ENCODE measurements at regions not wholly inside any gene's neighbourhood (a gene's known extent, or its start where the extent isn't known, plus 50 kb on each side); places are given as distances from the start of the nearest gene placed in this dataset.

- Histone ChIP-seq H3K4me3 (no peak overlapping the region), H3K36me3 (no peaks in the 10 kb centered on the region), H3K4me1 (peaks cover 0 to 5% (median 0%) of the 10 kb centered on the region in 12 donors), H3K9me3 (peaks cover 0 to 16% (median 3%) of the 10 kb centered on the region in 12 donors), H3K27me3 (peaks cover 0 to 8% (median 0%) of the 10 kb centered on the region in 9 donors), H3K27ac (no peak overlapping the region)
- no peak for TF ChIP-seq CTCF (IDR thresholded peaks at IDR 0.05)
- no peak for TF ChIP-seq POLR2A (IDR thresholded peaks at IDR 0.05)
- no peak for ATAC-seq
- no peak for DNase-seq
- whole genome bisulfite sequencing, 4 donors = 66 to 85% (median 73%) methylated on average over 2 to 5 of the region's 5 CpGs
- intact Hi-C loops (cut with DNase I) = no loop called here
Observed at GRCh38 chr1:25082995-25083394, 149.3 kb downstream of the SYF2 start.

- TF ChIP-seq CTCF (IDR thresholded peaks at IDR 0.05) (no peak), POLR2A (IDR thresholded peaks at IDR 0.05) (no peak)
- Histone ChIP-seq H3K4me3 (no peak overlapping the region), H3K36me3 (no peaks in the 10 kb centered on the region), H3K27ac (no peak overlapping the region), H3K27me3 (peaks cover 0 to 3% (median 0%) of the 10 kb centered on the region in 9 donors), H3K9me3 (peaks cover 0 to 22% (median 8%) of the 10 kb centered on the region in 12 donors), H3K4me1 (peaks cover 0 to 5% (median 0%) of the 10 kb centered on the region in 12 donors)
- ATAC-seq = no peak
- intact Hi-C loops (cut with DNase I) = no loop called here
- 86 to 87% (median 86%) methylated on average over 20 to 25 of the region's 25 CpGs for WGBS, 4 donors
- DNase-seq = no peak
Observed at GRCh38 chr1:25082216-25082899, 149.9 kb downstream of the SYF2 start.

- DNase-seq = no peak
- peaks cover 0 to 5% (median 0%) of the 10 kb centered on the region in 12 donors for H3K4me1 ChIP-seq
- intact Hi-C loops (cut with DNase I) = no loop called here
- no peaks in the 10 kb centered on the region for H3K36me3 ChIP-seq
- 86 to 94% (median 90%) methylated on average over 2 of the region's 2 CpGs for WGBS, 4 donors
- H3K27ac ChIP-seq = no peak overlapping the region
- ATAC-seq = no peak
- no peak for TF ChIP-seq CTCF (IDR thresholded peaks at IDR 0.05)
- TF ChIP-seq POLR2A (IDR thresholded peaks at IDR 0.05) = no peak
- H3K27me3 ChIP-seq = peaks cover 0 to 2% (median 0%) of the 10 kb centered on the region in 9 donors
- H3K4me3 ChIP-seq = no peak overlapping the region
- peaks cover 0 to 30% (median 16%) of the 10 kb centered on the region in 12 donors for H3K9me3 ChIP-seq
Observed at GRCh38 chr1:25081496-25081895, 150.8 kb downstream of the SYF2 start.

GRCh38 chr1:25080294-25081209 lies 150.5 kb upstream of the RUNX3 start:
- DNase-seq (no peak), ATAC-seq (no peak)
- H3K4me1 ChIP-seq = peaks cover 0 to 5% (median 0%) of the 10 kb centered on the region in 12 donors
- H3K27ac ChIP-seq = no peak overlapping the region
- H3K27me3 ChIP-seq = no peaks in the 10 kb centered on the region
- H3K9me3 ChIP-seq = peaks cover 0 to 30% (median 17%) of the 10 kb centered on the region in 12 donors
- intact Hi-C loops (cut with DNase I) = no loop called here
- TF ChIP-seq CTCF (IDR thresholded peaks at IDR 0.05) (no peak), POLR2A (IDR thresholded peaks at IDR 0.05) (no peak)
- 64 to 81% (median 73%) methylated on average over 8 of the region's 8 CpGs for WGBS, 4 donors
- no peaks in the 10 kb centered on the region for H3K36me3 ChIP-seq
- no peak overlapping the region for H3K4me3 ChIP-seq
